HFFc6 (cell line): ENCODE measurements at regions not wholly inside any gene's neighbourhood (a gene's known extent, or its start where the extent isn't known, plus 50 kb on each side); places are given as distances from the start of the nearest gene placed in this dataset.
"Not testable (repeated sequence)": the region's sequence is repeated elsewhere in the genome, so short reads cannot be mapped to it uniquely, and the experiment has no call there.

ENCODE experiments used
- DNase-seq: peaks from one replicate; pipeline ENCODE4 v3.0.0-alpha.2; 2018
- H3K27ac Mint-ChIP-seq: 2 replicates; pipeline ENCODE4 v1.8.0; 2020; ENCODE audit warnings: mild to moderate bottlenecking, mixed read lengths
- H3K27me3 Mint-ChIP-seq: 2 replicates; pipeline ENCODE4 v1.8.0; 2021; ENCODE audit warnings: mild to moderate bottlenecking, moderate library complexity, mixed read lengths; ENCODE audit not compliant: insufficient read depth
- H3K36me3 Mint-ChIP-seq: 2 replicates; pipeline ENCODE4 v1.8.0; 2021; ENCODE audit warnings: low read depth, mixed read lengths
- H3K4me1 Mint-ChIP-seq: 2 replicates; pipeline ENCODE4 v1.8.0; 2020; ENCODE audit warnings: low read depth, mixed read lengths
- H3K4me3 Mint-ChIP-seq: 2 replicates; pipeline ENCODE4 v1.8.0; 2020; ENCODE audit warnings: mild to moderate bottlenecking, moderate library complexity, mixed read lengths
- H3K9me3 Mint-ChIP-seq: 2 replicates; pipeline ENCODE4 v1.8.0; 2020; ENCODE audit warnings: mild to moderate bottlenecking, mixed read lengths
- TF ChIP-seq, protein P1 (sequence below): fragments of 200-600 bp; sonication (generic); IDR thresholded peaks from 2 replicates; pipeline ENCODE4 v1.5.0; 2021; ENCODE audit warnings: antibody characterized with exemption, mild to moderate bottlenecking

DNA sequence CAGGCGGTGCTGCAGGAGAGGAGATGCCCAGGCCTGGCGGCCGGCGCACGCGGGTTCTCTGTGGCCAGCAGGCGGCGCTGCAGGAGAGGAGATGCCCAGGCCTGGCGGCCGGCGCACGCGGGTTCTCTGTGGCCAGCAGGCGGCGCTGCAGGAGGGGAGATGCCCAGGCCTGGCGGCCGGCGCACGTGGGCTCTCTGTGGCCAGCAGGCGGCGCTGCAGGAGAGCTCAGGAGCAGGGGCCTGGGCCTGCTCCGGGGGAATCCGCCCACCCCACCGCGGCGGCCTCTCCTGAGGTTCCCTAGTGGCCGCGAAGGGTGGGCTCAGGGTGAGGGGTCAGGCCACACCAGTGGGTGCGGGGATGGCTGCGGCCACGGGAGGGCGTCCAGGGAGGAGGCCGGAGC is 75.9 kb downstream of the OR4F16 start:
- TF ChIP-seq, protein P1, sequence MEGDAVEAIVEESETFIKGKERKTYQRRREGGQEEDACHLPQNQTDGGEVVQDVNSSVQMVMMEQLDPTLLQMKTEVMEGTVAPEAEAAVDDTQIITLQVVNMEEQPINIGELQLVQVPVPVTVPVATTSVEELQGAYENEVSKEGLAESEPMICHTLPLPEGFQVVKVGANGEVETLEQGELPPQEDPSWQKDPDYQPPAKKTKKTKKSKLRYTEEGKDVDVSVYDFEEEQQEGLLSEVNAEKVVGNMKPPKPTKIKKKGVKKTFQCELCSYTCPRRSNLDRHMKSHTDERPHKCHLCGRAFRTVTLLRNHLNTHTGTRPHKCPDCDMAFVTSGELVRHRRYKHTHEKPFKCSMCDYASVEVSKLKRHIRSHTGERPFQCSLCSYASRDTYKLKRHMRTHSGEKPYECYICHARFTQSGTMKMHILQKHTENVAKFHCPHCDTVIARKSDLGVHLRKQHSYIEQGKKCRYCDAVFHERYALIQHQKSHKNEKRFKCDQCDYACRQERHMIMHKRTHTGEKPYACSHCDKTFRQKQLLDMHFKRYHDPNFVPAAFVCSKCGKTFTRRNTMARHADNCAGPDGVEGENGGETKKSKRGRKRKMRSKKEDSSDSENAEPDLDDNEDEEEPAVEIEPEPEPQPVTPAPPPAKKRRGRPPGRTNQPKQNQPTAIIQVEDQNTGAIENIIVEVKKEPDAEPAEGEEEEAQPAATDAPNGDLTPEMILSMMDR, result peak; percentile 33; the same call in 1 of the 2 replicates
- H3K36me3 Mint-ChIP-seq, result not testable (repeated sequence)

GRCh38 chr1:609161-609560 is 77.3 kb downstream of the OR4F16 start:
- not testable (repeated sequence) for H3K4me1 Mint-ChIP-seq, DNase-seq, H3K27me3 Mint-ChIP-seq, H3K4me3 Mint-ChIP-seq, H3K27ac Mint-ChIP-seq, H3K9me3 Mint-ChIP-seq, H3K36me3 Mint-ChIP-seq

More for the DNA sequence above, 75.9 kb downstream of the OR4F16 start:
- H3K27me3 Mint-ChIP-seq, H3K9me3 Mint-ChIP-seq, DNase-seq, H3K4me3 Mint-ChIP-seq, H3K27ac Mint-ChIP-seq, H3K4me1 Mint-ChIP-seq: not testable (repeated sequence)

DNA sequence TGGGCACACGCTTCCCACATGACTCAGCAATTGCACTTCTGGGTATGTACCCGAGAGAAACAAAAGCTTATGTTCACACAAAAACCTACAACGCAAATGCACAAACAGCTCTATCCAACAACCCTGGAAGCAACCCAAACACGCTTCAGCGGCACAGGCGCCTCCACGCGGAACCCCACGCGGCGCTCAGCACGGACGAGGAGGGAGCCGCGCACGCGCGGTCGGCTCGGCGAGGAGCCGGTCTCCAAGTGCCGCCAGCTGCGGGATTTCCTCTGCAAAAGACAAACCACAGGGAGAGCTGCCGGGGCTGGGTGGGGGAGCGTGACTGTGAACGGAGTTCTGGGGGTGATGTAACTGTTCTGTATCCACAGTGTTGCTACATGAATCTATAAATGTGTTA is 81.2 kb downstream of the OR4F16 start:
- DNase-seq, H3K27ac Mint-ChIP-seq: not testable (repeated sequence)

GRCh38 chr1:588211-588610 is 98.2 kb downstream of the OR4F16 start:
- H3K36me3 Mint-ChIP-seq, H3K9me3 Mint-ChIP-seq, H3K4me3 Mint-ChIP-seq, H3K27ac Mint-ChIP-seq, H3K27me3 Mint-ChIP-seq, DNase-seq, H3K4me1 Mint-ChIP-seq: not testable (repeated sequence)

More for the DNA sequence above, 81.2 kb downstream of the OR4F16 start:
- H3K36me3 Mint-ChIP-seq, H3K27me3 Mint-ChIP-seq, H3K9me3 Mint-ChIP-seq, H3K4me1 Mint-ChIP-seq, H3K4me3 Mint-ChIP-seq: not testable (repeated sequence)

- H3K27ac Mint-ChIP-seq, result not testable (repeated sequence)
Observed at GRCh38 chr1:585992-586391, 100.5 kb downstream of the OR4F16 start.

More at GRCh38 chr1:585992-586391, 100.5 kb downstream of the OR4F16 start:
- TF ChIP-seq, protein P1, result peak; percentile 54
- not testable (repeated sequence) for H3K9me3 Mint-ChIP-seq, H3K27me3 Mint-ChIP-seq, H3K4me3 Mint-ChIP-seq, H3K36me3 Mint-ChIP-seq, H3K4me1 Mint-ChIP-seq
- DNase-seq, result peak; percentile 18
